ENCODE measurements at regions not wholly inside any gene's neighbourhood (a gene's known extent, or its start where the extent isn't known, plus 50 kb on each side); places are given as distances from the start of the nearest gene placed in this dataset.

DNA sequence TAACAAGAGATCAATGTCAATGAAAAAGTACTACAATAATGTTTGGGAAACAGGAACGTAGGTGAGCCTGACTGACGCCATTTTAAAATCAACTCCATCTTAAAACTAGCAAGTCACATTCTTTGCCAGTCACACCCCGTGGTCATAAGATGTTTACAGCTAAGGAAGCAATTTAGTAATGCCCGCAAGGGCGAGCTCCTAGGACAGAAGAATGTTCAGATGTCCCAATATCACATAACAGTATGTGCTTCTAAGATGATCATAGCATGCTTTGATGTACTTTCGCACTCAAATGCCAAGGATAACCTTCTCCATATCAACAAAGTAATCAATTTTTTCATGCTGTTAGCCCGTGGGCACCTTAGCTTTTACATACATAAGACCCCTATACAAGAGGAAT lies 113.8 kb upstream of the EGFR start:
- no peaks in the 10 kb centered on the region for H4K20me1 ChIP-seq (ENCODE audit: insufficient read depth, low read length)
- H3K4me1 ChIP-seq (ENCODE audit: low read length), result no peaks in the 10 kb centered on the region; the same call in 1 of the 2 replicates
- H3K79me2 ChIP-seq (ENCODE audit: low read length), result no peaks in the 10 kb centered on the region
- H3K9ac ChIP-seq (ENCODE audit: low read length), result no peak overlapping the region
- H3K4me3 ChIP-seq (ENCODE audit: low read length), result no peak overlapping the region
- no peaks in the 10 kb centered on the region for H3K36me3 ChIP-seq (replicated peaks; ENCODE audit: low read depth, low read length)
- H2AFZ ChIP-seq (ENCODE audit: low read depth, low read length), result no peak overlapping the region
- TF ChIP-seq, protein P1, sequence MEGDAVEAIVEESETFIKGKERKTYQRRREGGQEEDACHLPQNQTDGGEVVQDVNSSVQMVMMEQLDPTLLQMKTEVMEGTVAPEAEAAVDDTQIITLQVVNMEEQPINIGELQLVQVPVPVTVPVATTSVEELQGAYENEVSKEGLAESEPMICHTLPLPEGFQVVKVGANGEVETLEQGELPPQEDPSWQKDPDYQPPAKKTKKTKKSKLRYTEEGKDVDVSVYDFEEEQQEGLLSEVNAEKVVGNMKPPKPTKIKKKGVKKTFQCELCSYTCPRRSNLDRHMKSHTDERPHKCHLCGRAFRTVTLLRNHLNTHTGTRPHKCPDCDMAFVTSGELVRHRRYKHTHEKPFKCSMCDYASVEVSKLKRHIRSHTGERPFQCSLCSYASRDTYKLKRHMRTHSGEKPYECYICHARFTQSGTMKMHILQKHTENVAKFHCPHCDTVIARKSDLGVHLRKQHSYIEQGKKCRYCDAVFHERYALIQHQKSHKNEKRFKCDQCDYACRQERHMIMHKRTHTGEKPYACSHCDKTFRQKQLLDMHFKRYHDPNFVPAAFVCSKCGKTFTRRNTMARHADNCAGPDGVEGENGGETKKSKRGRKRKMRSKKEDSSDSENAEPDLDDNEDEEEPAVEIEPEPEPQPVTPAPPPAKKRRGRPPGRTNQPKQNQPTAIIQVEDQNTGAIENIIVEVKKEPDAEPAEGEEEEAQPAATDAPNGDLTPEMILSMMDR (IDR thresholded peaks at IDR 0.05; ENCODE audit: low read depth, low read length), result no peak
- TF ChIP-seq EZH2phosphoT487 (IDR thresholded peaks at IDR 0.05; ENCODE audit: low read depth), result no peak
- H3K4me2 ChIP-seq (ENCODE audit: low read length), result no peak overlapping the region
- no peak overlapping the region for H3K27ac ChIP-seq (ENCODE audit: low read length)
- peaks cover 11% of the 10 kb centered on the region for H3K27me3 ChIP-seq (ENCODE audit: low read depth, low read length)
- 0 out of 2 replicates have a peak, but pooled peaks cover 9% of the 10 kb centered on the region for H3K9me3 ChIP-seq (ENCODE audit: insufficient read depth, low read length)

DNA sequence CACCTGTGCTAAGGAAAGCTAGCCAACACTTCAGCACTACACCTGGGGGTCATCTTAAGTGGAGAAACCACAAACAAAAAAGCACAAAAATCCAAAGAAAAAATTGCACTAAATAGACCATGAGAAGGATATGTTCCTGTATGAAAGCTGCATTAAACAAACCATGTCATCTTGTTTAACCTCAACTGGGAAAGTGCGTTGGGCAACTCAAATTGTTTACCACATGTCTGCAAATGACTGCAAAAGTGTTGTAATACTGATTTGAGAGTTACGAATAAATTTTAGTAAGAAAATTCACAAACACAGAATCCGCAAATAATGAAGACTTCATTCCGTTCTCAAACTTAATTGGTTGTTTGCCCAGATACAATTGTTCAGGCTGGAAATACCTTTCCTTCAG lies 111.9 kb upstream of the EGFR start:
- Histone ChIP-seq H3K36me3 (replicated peaks; ENCODE audit: low read depth, low read length) (no peaks in the 10 kb centered on the region), H4K20me1 (ENCODE audit: insufficient read depth, low read length) (no peaks in the 10 kb centered on the region), H3K27ac (ENCODE audit: low read length) (no peak overlapping the region), H3K27me3 (ENCODE audit: low read depth, low read length) (peaks cover 11% of the 10 kb centered on the region), H3K4me3 (ENCODE audit: low read length) (no peak overlapping the region), H3K79me2 (ENCODE audit: low read length) (no peaks in the 10 kb centered on the region), H3K4me1 (ENCODE audit: low read length) (no peaks in the 10 kb centered on the region; the same call in 1 of the 2 replicates), H3K4me2 (ENCODE audit: low read length) (no peak overlapping the region), H2AFZ (ENCODE audit: low read depth, low read length) (no peak overlapping the region), H3K9ac (ENCODE audit: low read length) (no peak overlapping the region), H3K9me3 (ENCODE audit: insufficient read depth, low read length) (0 out of 2 replicates have a peak, but pooled peaks cover 14% of the 10 kb centered on the region)
- TF ChIP-seq, protein P1 (IDR thresholded peaks at IDR 0.05; ENCODE audit: low read depth, low read length), result no peak
- TF ChIP-seq EZH2phosphoT487 (IDR thresholded peaks at IDR 0.05; ENCODE audit: low read depth), result no peak

DNA sequence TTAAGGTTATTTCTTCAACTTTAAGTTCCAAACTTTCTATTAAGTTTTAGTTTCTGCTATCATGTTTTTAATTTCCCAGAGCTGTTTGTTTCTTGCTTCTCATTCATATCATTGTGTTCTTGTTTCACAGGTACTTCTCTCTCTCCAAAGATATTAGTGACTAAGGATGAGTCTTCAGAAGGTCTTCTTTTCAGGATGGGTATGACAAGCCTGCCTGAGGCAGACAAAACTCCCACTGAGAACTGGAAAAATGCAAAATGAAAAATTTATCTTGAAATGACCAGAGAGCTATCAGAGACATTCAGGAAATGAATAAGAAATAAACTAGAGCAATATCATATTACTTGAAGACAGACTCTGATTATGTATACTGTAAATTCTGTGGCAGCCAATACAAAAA lies 110.8 kb upstream of the EGFR start:
- Histone ChIP-seq H3K27ac (ENCODE audit: low read length) (no peak overlapping the region), H3K9ac (ENCODE audit: low read length) (no peak overlapping the region), H3K79me2 (ENCODE audit: low read length) (no peaks in the 10 kb centered on the region), H3K9me3 (ENCODE audit: insufficient read depth, low read length) (0 out of 2 replicates have a peak, but pooled peaks cover 14% of the 10 kb centered on the region), H3K27me3 (ENCODE audit: low read depth, low read length) (peaks cover 11% of the 10 kb centered on the region), H3K4me1 (ENCODE audit: low read length) (no peaks in the 10 kb centered on the region; the same call in 1 of the 2 replicates), H3K4me2 (ENCODE audit: low read length) (no peak overlapping the region), H2AFZ (ENCODE audit: low read depth, low read length) (no peak overlapping the region), H4K20me1 (ENCODE audit: insufficient read depth, low read length) (no peaks in the 10 kb centered on the region), H3K4me3 (ENCODE audit: low read length) (no peak overlapping the region), H3K36me3 (replicated peaks; ENCODE audit: low read depth, low read length) (no peaks in the 10 kb centered on the region)
- TF ChIP-seq, protein P1 (IDR thresholded peaks at IDR 0.05; ENCODE audit: low read depth, low read length), result no peak
- no peak for TF ChIP-seq EZH2phosphoT487 (IDR thresholded peaks at IDR 0.05; ENCODE audit: low read depth)

DNA sequence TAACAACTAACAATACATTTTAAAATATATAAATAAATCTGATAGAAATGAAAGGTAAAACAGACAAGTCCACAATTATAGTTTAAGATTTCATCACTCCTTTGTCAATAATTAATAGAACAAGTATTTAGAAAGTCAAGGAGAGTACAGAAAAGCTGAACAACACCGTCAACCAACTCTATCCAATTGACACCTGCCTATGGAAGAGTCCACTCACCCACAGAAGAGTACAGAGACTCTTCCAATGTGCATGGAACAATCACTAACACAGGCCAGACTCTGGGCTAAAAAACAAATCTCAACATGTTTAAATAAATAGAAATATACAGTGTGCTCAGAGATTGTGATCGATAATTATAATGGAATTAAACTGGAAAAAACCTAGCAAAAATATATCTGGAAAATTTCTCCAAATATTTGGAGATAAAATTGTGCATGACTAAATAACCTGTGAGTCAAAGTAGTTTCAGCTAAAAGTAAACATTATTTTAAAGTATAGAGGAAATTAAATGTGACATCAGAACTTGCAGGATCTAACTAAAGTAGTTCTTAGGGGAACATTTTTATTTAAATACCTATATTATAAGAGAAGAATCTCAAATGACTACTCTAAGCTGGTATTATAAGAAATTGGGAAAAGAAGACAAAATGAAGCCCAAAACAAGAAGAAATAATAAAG lies 109.9 kb upstream of the EGFR start:
- no peak overlapping the region for H2AFZ ChIP-seq (ENCODE audit: low read depth, low read length)
- no peaks in the 10 kb centered on the region for H3K79me2 ChIP-seq (ENCODE audit: low read length)
- peaks cover 7% of the 10 kb centered on the region for H3K27me3 ChIP-seq (ENCODE audit: low read depth, low read length)
- H3K4me2 ChIP-seq (ENCODE audit: low read length), result no peak overlapping the region
- no peaks in the 10 kb centered on the region for H3K36me3 ChIP-seq (replicated peaks; ENCODE audit: low read depth, low read length)
- H3K9ac ChIP-seq (ENCODE audit: low read length), result no peak overlapping the region
- H4K20me1 ChIP-seq (ENCODE audit: insufficient read depth, low read length), result no peaks in the 10 kb centered on the region
- no peaks in the 10 kb centered on the region for H3K4me1 ChIP-seq (ENCODE audit: low read length)
- TF ChIP-seq, protein P1 (IDR thresholded peaks at IDR 0.05; ENCODE audit: low read depth, low read length), result no peak
- no peak for TF ChIP-seq EZH2phosphoT487 (IDR thresholded peaks at IDR 0.05; ENCODE audit: low read depth)
- 0 out of 2 replicates have a peak, but pooled peaks cover 14% of the 10 kb centered on the region for H3K9me3 ChIP-seq (ENCODE audit: insufficient read depth, low read length)
- no peak overlapping the region for H3K4me3 ChIP-seq (ENCODE audit: low read length)
- no peak overlapping the region for H3K27ac ChIP-seq (ENCODE audit: low read length)
